ENCODE measurements at regions not wholly inside any gene's neighbourhood (a gene's known extent, or its start where the extent isn't known, plus 50 kb on each side); places are given as distances from the start of the nearest gene placed in this dataset.

GRCh38 chr12:125295550-125295949 is 230.3 kb downstream of the AACS start:
- no peaks in the 10 kb centered on the region for H3K27me3 ChIP-seq (ENCODE audit: control insufficient read depth, insufficient read depth, low read length)
- H3K9ac ChIP-seq (ENCODE audit: low read depth, low read length) = no peak overlapping the region
- no peaks in the 10 kb centered on the region for H3K36me3 ChIP-seq (ENCODE audit: control insufficient read depth, insufficient read depth, low read length)
- H3K4me1 ChIP-seq (ENCODE audit: control insufficient read depth, insufficient read depth, low read length) = no peaks in the 10 kb centered on the region
- no peak overlapping the region for H3K4me3 ChIP-seq (ENCODE audit: low read depth, low read length)
- no peaks in the 10 kb centered on the region for H3K9me3 ChIP-seq (ENCODE audit: control insufficient read depth, insufficient read depth, low read length)

GRCh38 chr12:125296701-125297100 is 231.5 kb downstream of the AACS start:
- Histone ChIP-seq H3K4me1 (ENCODE audit: control insufficient read depth, insufficient read depth, low read length) (no peaks in the 10 kb centered on the region), H3K9me3 (ENCODE audit: control insufficient read depth, insufficient read depth, low read length) (no peaks in the 10 kb centered on the region), H3K36me3 (ENCODE audit: control insufficient read depth, insufficient read depth, low read length) (no peaks in the 10 kb centered on the region), H3K9ac (ENCODE audit: low read depth, low read length) (no peak overlapping the region), H3K4me3 (ENCODE audit: low read depth, low read length) (no peak overlapping the region), H3K27me3 (ENCODE audit: control insufficient read depth, insufficient read depth, low read length) (no peaks in the 10 kb centered on the region)

DNA sequence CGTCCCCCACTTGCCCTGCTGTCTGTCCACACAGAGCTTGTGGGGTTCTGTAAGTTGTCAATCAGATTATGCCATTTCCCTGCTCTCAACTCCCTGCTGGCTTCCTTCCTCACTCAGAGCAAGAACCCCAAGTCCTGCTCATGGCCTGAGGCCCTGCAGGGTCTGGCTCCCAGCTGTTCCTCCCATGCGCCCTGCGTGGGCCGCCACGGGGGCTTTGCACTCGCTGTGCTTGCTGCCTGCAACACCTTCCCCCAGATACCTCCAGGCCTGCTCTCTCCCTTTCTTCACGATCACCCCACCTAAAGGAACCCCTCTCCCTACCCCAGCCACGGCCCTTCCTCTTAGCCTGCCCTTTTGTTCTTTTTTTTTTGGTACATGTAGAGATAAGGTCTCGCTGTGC is 234.6 kb downstream of the AACS start:
- Histone ChIP-seq H3K9ac (ENCODE audit: low read depth, low read length) (no peak overlapping the region), H3K4me3 (ENCODE audit: low read depth, low read length) (no peak overlapping the region), H3K36me3 (ENCODE audit: control insufficient read depth, insufficient read depth, low read length) (no peaks in the 10 kb centered on the region), H3K9me3 (ENCODE audit: control insufficient read depth, insufficient read depth, low read length) (no peaks in the 10 kb centered on the region), H3K27me3 (ENCODE audit: control insufficient read depth, insufficient read depth, low read length) (no peaks in the 10 kb centered on the region), H3K4me1 (ENCODE audit: control insufficient read depth, insufficient read depth, low read length) (no peaks in the 10 kb centered on the region)

DNA sequence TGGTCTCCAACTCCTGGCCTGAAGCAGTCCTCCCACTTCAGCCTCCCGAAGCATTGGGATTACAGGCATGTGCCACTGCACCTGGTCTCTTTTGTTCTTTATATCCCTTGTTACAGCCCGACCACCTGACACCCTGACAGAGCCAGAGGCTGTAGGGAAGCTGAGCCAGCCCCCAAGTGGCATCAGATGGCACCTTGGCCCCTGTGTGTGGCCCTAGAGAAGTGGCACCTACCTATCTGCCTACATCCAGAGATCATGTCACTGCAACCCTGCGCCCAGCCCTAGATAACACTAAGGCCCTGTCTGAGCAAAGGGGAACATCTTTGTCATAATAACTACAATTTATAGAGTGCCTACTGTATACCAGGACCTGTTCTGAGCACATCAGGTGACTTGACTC is 235.0 kb downstream of the AACS start:
- H3K4me1 ChIP-seq (ENCODE audit: control insufficient read depth, insufficient read depth, low read length) = no peaks in the 10 kb centered on the region
- H3K9me3 ChIP-seq (ENCODE audit: control insufficient read depth, insufficient read depth, low read length) = no peaks in the 10 kb centered on the region
- H3K27me3 ChIP-seq (ENCODE audit: control insufficient read depth, insufficient read depth, low read length) = no peaks in the 10 kb centered on the region
- no peak overlapping the region for H3K9ac ChIP-seq (ENCODE audit: low read depth, low read length)
- H3K4me3 ChIP-seq (ENCODE audit: low read depth, low read length) = no peak overlapping the region
- no peaks in the 10 kb centered on the region for H3K36me3 ChIP-seq (ENCODE audit: control insufficient read depth, insufficient read depth, low read length)

DNA sequence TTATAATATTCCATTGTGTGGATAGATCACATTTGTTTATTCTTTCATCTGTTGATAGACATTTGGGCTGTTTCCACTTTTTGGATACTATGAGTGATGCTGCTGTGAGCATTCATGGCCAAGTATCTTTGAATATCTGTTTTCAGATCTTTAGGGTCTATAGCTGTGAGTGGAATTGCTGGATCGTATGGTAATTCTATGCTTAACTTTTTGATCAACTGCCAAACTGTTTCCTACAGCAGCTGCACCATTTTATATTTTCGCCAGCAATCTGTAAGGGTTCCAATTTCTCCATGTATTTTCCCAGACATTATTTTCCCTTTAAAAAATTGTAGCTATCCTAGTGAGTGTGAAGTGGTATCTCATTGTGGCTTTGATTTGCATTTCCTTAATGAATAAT is 238.1 kb downstream of the AACS start:
- H3K9ac ChIP-seq (ENCODE audit: low read depth, low read length) = no peak overlapping the region
- H3K4me3 ChIP-seq (ENCODE audit: low read depth, low read length) = no peak overlapping the region
- H3K9me3 ChIP-seq (ENCODE audit: control insufficient read depth, insufficient read depth, low read length) = no peaks in the 10 kb centered on the region
- peaks cover 3% of the 10 kb centered on the region for H3K36me3 ChIP-seq (ENCODE audit: control insufficient read depth, insufficient read depth, low read length)
- no peaks in the 10 kb centered on the region for H3K27me3 ChIP-seq (ENCODE audit: control insufficient read depth, insufficient read depth, low read length)
- no peaks in the 10 kb centered on the region for H3K4me1 ChIP-seq (ENCODE audit: control insufficient read depth, insufficient read depth, low read length)

DNA sequence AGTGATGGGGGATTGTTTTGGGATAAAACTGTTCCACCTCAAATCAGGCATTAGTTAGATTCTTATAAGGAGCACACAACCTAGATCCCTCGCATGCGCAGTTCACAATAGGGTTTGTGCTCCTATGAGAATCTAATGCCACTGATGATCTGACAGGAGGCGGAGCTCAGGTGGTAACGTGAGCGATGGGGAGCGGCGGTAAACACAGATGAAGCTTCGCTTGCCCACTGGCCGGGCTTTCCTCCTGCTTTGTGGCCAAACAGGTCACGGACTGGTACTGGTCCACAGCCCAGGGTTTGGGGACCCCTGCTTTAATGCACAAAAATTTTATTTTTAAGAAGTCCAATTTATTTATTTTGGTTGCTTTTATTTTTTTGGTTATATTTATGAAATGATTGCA is 238.8 kb downstream of the AACS start:
- no peak overlapping the region for H3K4me3 ChIP-seq (ENCODE audit: low read depth, low read length)
- no peaks in the 10 kb centered on the region for H3K9me3 ChIP-seq (ENCODE audit: control insufficient read depth, insufficient read depth, low read length)
- H3K36me3 ChIP-seq (ENCODE audit: control insufficient read depth, insufficient read depth, low read length) = peaks cover 3% of the 10 kb centered on the region
- no peaks in the 10 kb centered on the region for H3K4me1 ChIP-seq (ENCODE audit: control insufficient read depth, insufficient read depth, low read length)
- H3K27me3 ChIP-seq (ENCODE audit: control insufficient read depth, insufficient read depth, low read length) = no peaks in the 10 kb centered on the region
- no peak overlapping the region for H3K9ac ChIP-seq (ENCODE audit: low read depth, low read length)

DNA sequence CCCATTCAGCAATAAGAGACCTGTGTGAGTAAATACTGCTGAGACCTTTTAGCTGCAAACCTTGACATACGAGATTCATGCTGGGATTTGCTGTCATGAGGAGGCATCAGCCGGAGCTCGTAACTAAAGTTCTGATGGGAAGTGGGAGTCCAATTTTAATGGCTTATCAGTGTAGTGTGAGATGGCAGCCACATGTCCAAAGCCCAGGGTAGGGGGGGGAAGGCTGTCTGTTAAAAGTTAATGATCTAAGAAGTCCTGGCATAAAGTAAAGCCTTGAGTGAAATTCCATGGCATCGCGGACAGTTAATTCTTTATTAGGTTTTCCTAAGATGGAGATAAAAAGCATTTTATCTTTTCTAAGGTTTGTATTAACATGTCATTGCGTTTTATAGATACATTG is 240.0 kb downstream of the AACS start:
- Histone ChIP-seq H3K27me3 (ENCODE audit: control insufficient read depth, insufficient read depth, low read length) (no peaks in the 10 kb centered on the region), H3K4me3 (ENCODE audit: low read depth, low read length) (no peak overlapping the region), H3K9ac (ENCODE audit: low read depth, low read length) (no peak overlapping the region), H3K9me3 (ENCODE audit: control insufficient read depth, insufficient read depth, low read length) (no peaks in the 10 kb centered on the region), H3K4me1 (ENCODE audit: control insufficient read depth, insufficient read depth, low read length) (no peaks in the 10 kb centered on the region), H3K36me3 (ENCODE audit: control insufficient read depth, insufficient read depth, low read length) (peaks cover 3% of the 10 kb centered on the region)

GRCh38 chr12:125310461-125310860 is 245.2 kb downstream of the AACS start:
- no peak overlapping the region for H3K4me3 ChIP-seq (ENCODE audit: low read depth, low read length)
- H3K36me3 ChIP-seq (ENCODE audit: control insufficient read depth, insufficient read depth, low read length) = peaks cover 3% of the 10 kb centered on the region
- H3K9me3 ChIP-seq (ENCODE audit: control insufficient read depth, insufficient read depth, low read length) = no peaks in the 10 kb centered on the region
- peaks cover 13% of the 10 kb centered on the region for H3K4me1 ChIP-seq (ENCODE audit: control insufficient read depth, insufficient read depth, low read length)
- H3K27me3 ChIP-seq (ENCODE audit: control insufficient read depth, insufficient read depth, low read length) = no peaks in the 10 kb centered on the region
- no peak overlapping the region for H3K9ac ChIP-seq (ENCODE audit: low read depth, low read length)

GRCh38 chr12:125311050-125311449 is 245.8 kb downstream of the AACS start:
- Histone ChIP-seq H3K4me3 (ENCODE audit: low read depth, low read length) (no peak overlapping the region), H3K36me3 (ENCODE audit: control insufficient read depth, insufficient read depth, low read length) (peaks cover 3% of the 10 kb centered on the region), H3K9ac (ENCODE audit: low read depth, low read length) (no peak overlapping the region), H3K27me3 (ENCODE audit: control insufficient read depth, insufficient read depth, low read length) (no peaks in the 10 kb centered on the region), H3K4me1 (ENCODE audit: control insufficient read depth, insufficient read depth, low read length) (peaks cover 13% of the 10 kb centered on the region), H3K9me3 (ENCODE audit: control insufficient read depth, insufficient read depth, low read length) (no peaks in the 10 kb centered on the region)

GRCh38 chr12:125312471-125312870 is 247.2 kb downstream of the AACS start:
- Histone ChIP-seq H3K4me1 (ENCODE audit: control insufficient read depth, insufficient read depth, low read length) (peaks cover 13% of the 10 kb centered on the region), H3K36me3 (ENCODE audit: control insufficient read depth, insufficient read depth, low read length) (no peaks in the 10 kb centered on the region), H3K9me3 (ENCODE audit: control insufficient read depth, insufficient read depth, low read length) (no peaks in the 10 kb centered on the region), H3K27me3 (ENCODE audit: control insufficient read depth, insufficient read depth, low read length) (no peaks in the 10 kb centered on the region), H3K9ac (ENCODE audit: low read depth, low read length) (no peak overlapping the region), H3K4me3 (ENCODE audit: low read depth, low read length) (no peak overlapping the region)

GRCh38 chr12:125314051-125314755 is 249.0 kb downstream of the AACS start:
- Histone ChIP-seq H3K9me3 (ENCODE audit: control insufficient read depth, insufficient read depth, low read length) (no peaks in the 10 kb centered on the region), H3K4me3 (ENCODE audit: low read depth, low read length) (peak overlapping the region; percentile 26), H3K4me1 (ENCODE audit: control insufficient read depth, insufficient read depth, low read length) (peaks cover 13% of the 10 kb centered on the region), H3K9ac (ENCODE audit: low read depth, low read length) (peak overlapping the region; percentile 24), H3K27me3 (ENCODE audit: control insufficient read depth, insufficient read depth, low read length) (no peaks in the 10 kb centered on the region), H3K36me3 (ENCODE audit: control insufficient read depth, insufficient read depth, low read length) (no peaks in the 10 kb centered on the region)

GRCh38 chr12:125315771-125316170 is 250.5 kb downstream of the AACS start:
- Histone ChIP-seq H3K4me1 (ENCODE audit: control insufficient read depth, insufficient read depth, low read length) (peaks cover 13% of the 10 kb centered on the region), H3K9ac (ENCODE audit: low read depth, low read length) (no peak overlapping the region), H3K4me3 (ENCODE audit: low read depth, low read length) (no peak overlapping the region), H3K36me3 (ENCODE audit: control insufficient read depth, insufficient read depth, low read length) (no peaks in the 10 kb centered on the region), H3K27me3 (ENCODE audit: control insufficient read depth, insufficient read depth, low read length) (no peaks in the 10 kb centered on the region), H3K9me3 (ENCODE audit: control insufficient read depth, insufficient read depth, low read length) (no peaks in the 10 kb centered on the region)
